ENCODE measurements at regions not wholly inside any gene's neighbourhood (a gene's known extent, or its start where the extent isn't known, plus 50 kb on each side); places are given as distances from the start of the nearest gene placed in this dataset.
"Not testable (repeated sequence)": the region's sequence is repeated elsewhere in the genome, so short reads cannot be mapped to it uniquely, and the experiment has no call there.

DNA sequence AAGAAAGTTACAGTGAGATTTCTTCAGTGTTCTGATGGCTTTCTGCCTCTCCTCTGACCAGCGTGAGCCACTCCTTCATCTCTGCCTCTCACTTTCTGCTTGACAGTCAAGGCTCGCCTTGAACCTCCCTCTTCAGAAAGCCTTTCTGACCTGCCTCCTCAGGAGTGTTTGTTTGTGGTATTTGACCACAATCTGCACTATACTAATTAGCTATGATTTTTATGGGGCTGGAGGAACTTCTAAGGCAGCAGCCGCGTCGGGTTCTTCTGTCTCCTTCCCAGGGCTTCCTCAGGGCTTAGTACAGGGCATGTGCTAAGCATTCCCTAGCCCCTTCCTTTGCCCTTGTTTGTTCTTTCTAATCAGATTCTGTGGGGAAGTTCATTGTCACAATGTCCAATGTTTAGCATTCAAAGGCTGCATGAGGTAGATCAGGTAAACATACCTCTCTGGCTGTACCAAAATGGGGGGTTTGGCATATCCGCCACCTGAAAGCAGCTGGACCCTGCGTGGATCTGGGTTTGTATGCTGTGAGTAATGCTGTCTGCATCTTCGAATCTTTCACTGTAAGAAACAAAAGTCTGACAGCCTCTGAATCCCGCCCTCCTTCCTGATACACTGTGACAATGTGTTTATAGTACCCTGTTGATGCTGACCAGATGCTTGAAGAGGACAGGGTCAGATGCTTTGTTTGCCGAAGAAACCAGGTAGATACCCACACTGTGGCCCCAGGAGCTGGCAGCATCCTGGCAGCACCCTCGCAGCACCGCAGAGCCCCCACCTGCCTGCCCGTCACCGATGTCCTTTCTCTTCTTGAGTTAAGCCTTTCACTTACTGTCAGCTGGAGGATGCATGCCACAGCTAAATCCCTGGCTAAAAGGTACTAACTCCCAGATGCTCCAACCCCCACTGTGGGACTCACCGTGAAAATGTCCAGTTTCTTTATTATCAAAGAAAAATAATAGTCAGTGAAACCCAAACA lies 260.8 kb upstream of the HDAC4 start:
- DNase-seq: no peak

DNA sequence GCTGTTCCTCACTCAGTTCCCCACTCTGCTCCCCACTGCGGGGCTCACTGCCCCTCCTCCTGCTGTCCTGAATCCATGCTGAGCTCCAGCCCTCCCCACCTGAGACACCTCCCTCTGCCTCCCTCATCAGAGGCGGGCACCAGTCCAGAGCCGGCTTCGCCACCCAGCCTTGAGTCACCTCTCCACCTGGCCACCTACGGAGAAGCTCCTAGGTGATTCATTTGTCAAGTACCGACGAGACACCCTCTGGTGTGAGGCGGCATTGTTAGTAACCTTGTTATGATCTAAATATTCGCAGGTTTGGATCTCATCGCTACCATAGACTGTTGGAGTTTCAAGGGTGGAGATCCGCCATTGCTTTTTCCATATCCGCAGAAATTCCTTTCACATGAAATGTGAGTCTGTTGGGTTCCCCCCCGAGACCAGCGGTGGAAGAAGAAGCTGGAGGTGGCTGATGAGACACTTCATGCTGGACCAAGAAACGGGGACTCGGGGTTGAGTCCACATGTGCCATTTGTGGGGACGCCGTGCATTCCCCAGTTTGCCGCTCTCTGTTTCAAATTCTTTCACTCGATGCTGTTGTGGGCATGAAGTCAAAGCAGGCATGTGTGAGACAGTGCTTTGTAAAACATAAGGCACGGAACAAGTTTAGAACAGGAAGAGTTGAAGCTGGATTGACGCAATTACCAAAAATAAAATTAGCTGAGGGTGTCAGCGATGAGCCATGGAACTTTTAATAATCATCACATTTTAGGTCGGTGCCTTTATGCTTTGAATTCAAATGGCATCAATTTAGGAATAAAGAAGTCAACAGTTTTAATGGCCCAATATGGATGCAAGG lies 259.8 kb upstream of the HDAC4 start:
- peak in 1 of 3 donors; percentile 21 for DNase-seq

DNA sequence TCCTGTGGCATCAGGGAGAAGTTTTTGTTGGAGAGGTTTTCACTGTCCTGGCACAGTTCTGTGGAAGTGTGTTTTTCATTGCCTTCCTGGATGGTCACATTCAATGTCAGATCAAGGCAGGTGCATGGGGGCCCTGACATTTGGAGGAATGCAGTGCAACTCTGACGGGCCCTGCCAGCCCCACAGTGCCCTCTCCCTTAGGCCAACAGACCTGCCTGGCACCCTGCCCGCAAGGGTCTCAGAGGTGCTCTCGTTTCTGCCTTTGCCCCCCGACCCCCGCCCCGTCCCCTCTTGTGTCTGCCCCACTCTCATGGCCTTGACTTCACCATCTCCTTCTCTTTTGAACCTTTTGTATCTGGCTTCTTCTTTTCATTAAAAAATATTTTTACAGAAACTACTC lies 257.2 kb upstream of the HDAC4 start:
- DNase-seq: no peak

DNA sequence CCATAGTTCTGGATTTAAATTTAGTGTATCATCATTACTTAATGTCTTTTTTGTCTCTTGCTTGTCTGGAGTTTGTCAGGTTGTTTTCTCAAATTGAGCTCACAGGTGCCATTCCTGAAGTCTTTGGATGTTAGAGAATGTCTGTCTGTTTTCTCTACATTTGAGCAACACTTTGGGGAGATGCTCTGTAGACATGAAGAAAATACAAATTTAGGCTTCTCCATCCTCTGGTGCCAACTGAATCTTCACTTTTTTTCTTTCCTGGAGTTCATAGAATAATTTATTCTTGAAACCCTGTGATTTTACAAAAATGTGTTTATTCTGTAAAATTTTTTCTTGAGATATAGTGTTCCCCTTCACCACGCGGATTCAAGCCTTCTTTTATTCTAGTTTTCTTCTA lies 256.4 kb upstream of the HDAC4 start:
- no peak for DNase-seq

DNA sequence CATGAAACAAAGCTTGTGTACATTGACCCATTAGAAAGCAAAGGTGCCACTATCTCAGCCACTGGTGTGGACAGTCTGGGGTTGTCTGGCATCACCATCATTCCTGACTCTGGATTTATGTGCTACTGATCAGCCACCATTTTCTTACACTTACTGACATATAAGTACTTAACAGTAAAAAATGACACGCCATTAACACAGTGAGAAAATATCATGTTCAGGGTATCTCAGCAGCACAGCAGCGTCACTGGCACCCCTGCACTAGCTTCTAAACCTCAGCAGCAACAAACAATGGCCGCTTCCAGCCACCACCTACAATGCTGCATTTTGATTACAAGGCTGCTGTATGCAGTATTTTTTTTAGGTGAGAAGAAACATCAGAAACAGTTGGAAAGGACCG lies 253.4 kb upstream of the HDAC4 start:
- DNase-seq: no peak

DNA sequence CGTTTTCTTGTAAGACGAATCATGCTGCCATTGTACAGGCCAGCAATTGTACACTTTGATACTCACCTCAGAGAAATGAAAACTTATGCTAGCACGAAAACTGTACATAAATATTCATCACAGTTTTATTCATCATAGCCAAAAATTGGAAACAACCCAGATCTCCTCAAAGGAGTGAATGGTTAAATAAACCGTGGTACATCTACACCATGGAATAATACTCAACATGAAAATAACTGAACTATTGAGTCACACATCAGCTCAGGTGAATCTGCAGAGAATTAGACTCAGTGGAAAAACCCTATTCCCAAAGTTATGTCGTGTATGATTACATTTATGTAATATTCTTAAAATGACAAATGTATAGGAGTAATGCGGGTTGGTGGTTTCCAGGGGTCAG lies 251.0 kb upstream of the HDAC4 start:
- DNase-seq: no peak

DNA sequence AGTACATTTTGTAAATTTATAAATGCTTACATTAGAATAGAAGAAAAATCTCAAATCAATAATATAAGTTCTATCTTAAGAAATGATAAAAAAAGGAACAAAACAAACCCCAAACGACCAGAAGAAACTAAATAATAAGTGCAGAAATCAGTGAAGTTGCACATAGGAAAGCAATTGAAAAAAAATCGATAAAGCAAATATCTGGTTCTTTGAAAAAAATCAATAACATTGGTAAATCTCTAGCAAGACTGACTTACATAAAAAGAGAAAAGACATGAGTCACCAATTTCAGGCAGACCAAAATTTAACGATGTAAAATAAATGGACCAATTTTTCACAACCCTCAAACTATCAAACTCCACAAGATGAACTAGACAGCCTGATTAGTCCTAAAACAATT lies 249.9 kb upstream of the HDAC4 start:
- no peak for DNase-seq

DNA sequence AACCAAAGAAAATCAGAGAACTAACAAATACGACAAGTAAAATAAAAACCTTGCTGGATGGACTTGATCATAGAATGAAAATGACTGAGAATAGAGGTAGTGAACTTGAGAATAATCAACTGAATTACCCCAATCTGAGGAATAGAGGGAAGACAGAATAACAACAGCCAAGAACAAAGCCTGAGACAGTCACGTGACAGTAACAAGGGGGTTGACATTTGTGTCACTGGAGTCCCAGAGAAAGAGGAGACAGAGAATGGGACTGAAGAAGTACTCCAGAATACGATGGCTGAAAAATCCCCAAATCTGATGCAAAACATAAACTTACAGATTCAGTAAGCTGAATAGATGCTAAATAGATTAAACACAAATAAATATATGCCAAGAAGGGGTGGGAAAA lies 248.5 kb upstream of the HDAC4 start:
- no peak for DNase-seq

DNA sequence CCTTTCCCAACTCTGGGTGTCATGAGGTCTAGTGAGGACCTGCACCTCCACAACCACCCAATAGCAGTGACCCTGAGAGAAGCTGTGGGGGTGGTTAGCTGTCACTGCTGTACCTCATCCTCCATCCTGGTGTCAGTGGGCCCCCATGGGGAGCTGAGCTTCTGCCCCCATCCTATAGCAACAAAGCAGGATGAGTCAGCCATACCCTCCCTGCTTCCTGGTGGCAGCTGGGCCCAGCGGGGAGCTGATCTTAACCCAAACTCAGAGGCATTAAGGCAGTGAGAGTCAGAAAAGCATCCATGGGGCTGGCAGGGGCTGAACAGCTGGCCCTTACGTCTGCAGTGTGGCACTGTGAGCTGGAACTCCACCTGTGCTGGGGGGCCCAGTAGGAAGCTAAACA lies 247.8 kb upstream of the HDAC4 start:
- DNase-seq: no peak

DNA sequence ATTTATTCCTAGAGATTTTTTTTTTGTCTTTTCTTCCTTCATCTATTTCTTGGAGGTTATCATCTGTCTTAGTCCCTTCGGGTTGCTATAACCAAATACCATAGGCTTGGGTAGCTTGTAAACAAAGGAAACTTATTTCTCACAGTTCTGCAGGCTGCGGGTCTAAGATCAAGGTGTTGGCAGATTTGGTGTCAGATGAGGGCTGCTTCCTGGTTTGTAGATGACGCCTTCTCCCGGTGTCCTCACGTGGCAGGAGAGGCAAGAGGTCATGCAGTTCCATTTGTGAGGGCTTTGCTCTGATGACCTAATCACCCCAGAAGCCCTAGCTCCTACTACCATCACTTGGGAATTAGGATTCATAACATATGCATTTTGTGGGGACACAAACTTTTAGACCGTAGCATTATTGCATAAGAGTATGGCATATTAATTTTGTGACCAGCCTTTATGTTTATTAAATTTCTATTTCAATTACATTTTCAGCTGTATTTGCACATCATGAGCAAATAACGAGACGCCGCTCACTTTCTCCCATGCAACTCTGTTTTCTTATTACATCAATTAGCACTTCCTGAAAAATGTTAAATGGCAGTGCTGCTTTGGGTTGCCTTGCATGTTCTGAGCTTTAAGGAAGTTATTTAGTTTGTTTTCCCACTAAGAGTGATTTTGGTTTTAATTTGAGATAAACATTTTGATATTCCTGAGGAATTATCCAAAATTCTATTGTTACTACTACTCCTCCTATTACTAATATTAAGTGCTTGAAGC lies 246.4 kb upstream of the HDAC4 start:
- DNase-seq: no peak

DNA sequence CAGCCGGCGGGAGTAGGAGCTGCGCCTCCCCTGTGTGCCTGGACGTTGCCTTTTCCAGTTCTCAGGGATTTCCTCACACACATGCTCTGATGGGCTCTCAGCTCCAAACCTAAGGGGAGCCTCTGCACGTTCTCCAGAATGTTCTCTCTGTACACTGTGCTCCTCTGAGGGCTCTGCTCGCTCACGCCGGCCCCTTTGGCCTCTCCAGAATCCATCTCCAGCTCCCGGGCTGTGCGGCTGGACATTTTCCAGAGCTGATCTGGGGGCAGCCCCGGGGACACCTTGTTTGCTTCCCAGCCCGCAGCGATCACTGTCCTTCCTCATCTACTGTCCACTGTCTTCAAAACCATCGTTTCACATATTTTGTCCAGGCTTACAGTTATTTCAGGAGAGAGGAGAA lies 245.4 kb upstream of the HDAC4 start:
- no peak for DNase-seq

DNA sequence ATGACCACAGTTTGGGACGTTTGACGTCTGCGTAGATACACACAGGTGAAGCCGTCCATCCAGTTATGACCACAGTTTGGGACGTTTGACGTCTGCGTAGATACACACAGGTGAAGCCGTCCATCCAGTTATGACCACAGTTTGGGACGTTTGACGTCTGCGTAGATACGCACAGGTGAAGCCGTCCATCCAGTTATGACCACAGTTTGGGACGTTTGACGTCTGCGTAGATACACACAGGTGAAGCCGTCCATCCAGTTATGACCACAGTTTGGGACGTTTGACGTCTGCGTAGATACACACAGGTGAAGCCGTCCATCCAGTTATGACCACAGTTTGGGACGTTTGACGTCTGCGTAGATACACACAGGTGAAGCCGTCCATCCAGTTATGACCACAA lies 243.8 kb upstream of the HDAC4 start:
- not testable (repeated sequence) for DNase-seq

DNA sequence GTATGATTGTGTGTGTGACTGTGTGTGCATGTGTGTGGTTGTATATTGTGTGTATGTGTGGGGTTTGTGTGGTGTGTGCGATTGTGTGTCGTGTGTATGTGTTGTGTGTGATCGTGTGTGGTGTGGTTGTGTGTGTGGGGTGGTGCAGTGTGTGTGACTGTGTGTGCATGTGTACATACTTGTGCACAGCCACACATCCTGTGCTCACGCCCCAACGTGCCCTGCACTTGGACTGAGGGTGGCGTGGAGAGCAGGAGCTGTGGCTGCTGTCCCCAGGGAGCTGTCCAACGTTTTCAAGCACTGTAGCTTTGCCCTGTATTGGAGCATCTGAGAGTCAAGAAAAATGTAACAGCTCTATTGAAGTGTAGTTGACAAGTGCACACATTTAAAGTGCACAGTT lies 243.2 kb upstream of the HDAC4 start:
- peak in 1 of 3 donors; percentile 35 for DNase-seq

DNA sequence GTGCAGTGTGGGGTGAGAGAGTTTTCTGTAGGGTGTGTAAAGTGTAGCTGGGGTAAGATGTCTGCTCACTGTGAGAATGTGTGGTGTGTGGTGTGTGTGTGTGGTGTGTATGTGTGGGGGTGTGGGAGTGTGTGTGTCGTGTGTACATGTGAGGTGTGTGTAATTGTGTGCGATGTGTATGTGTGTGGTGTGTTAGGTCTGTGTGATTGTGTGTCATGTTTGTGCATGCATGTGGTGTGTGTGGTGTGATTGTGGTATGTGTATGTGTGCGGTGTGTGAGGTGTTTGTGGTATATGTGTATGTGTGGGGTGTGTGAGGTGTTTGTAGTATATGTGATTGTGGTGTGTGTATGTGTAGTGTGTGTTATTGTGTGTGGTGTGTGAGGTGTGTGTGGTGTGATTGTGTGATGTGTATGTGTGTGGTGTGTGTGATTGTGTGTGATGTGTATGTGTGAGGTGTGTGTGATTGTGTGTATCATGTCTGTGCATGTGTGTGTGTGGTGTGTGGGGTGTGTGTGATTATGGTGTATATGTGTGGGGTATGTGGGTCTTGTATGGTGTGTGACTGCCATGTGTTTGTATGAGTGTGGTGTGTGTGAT lies 241.7 kb upstream of the HDAC4 start:
- no peak for DNase-seq

DNA sequence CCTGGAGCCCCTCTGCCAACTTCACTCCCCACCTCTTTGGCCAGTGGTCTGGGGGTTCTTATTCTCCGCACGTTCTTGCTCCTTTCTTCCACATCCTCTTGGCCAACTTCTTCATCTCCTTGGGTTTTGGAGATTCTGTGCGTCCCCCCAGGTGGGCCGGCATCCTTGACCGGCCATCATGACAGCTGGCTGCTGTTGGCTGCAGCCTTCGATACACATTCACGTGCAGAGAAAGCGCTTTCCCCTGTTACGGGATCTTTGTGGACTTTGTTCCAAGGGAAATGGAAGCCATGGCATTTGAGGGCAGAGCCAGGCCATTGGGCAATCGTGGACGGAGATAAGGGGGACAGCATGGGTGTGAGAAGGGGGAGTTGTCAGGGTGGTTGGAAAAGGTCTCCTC lies 241.1 kb upstream of the HDAC4 start:
- not testable (repeated sequence) for DNase-seq

DNA sequence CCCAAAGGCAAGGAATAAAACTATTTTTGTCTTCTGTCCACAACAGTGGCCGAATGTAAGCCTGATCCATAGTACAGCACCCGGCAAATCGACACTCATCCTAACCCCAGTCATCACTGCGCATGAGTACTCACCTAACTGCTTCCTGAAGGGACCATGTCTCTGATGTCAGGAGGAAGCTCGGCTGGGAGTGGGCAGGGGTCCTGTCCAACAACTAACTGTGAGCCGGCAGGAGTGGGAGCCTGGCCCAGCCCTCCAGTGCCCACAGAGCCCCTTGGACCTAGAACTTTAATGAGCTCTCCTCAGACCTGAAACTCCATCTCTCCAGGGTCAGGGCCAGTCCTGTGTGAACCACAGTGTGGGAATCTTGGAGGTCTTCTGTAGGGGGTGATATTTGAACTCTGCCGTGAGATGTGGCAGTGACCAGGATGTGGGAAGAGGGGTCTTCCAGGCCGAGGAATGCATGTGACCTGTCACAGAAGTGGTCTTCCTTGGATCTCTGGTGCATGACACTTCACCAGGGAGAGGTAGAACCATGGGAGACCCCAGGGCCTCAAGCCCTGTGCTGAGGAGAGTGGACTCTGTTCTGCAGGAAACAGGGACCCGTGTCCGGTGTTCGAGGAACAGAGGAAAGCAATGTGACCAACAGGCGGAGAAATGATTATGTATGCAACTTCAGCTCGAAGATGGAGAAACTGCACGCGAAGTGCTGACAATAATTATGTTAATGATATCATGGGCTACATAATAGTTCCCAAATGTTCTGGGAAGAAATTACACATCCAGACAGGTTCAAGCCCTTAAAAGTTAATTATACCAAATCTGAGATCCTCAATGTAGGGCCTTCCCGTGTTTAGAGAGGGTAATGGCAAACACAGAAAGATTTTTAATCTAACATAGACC lies 240.1 kb upstream of the HDAC4 start:
- no peak for DNase-seq

DNA sequence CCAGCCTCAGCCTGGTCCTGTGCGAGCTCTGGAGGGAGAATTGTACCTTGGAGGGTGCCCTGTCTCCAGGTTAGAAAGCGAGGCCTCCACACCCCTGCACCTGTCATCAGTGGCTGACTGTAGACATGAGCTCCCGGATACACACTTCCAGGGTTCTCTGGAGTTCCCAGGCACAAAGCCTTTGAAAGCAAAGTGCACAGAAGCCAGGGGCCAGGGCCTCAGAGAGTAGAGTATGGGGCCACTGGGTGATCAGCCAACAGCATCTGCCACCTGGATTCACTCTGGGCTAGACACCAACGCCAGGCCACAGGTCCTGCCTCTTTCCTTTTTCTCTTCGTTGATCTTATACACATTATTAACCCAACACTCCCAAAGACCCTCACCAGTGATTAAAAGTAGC lies 239.4 kb upstream of the HDAC4 start:
- no peak for DNase-seq

DNA sequence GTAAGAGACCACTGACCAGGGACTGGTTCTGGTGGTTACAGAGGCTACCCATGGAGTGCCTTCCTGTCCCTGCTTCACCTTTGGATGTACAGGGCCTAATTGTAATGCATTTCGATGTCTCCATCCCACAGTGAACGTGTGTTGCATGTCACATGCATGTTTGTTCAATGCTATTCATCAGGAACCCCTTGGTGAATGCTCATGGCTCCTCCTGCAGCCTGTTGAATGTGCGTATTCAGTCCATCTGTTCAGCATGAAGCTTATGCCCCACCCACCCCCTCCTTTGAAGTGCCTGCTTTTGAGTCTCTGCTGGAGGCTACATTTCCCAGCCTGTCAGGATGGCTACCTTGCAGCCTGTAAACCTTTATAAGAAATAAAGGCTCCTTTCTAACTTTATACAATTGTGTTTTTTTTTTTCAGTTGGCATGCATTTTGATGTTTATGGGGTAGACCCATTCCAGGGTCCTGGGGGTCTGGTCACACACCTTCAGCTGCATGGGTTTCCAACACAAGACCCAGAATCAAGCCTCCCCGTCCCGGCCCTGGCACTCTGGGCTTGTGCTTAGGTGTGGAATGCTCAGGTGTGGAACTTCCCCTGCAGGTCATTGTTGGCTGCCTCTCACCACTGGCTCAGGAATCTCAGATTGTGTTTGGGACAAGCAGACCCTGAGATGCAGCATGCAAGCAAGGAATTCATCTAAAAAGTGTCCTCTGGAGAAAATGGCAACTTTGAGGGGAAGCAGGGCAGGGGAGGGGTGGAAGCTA lies 238.8 kb upstream of the HDAC4 start:
- DNase-seq: no peak

DNA sequence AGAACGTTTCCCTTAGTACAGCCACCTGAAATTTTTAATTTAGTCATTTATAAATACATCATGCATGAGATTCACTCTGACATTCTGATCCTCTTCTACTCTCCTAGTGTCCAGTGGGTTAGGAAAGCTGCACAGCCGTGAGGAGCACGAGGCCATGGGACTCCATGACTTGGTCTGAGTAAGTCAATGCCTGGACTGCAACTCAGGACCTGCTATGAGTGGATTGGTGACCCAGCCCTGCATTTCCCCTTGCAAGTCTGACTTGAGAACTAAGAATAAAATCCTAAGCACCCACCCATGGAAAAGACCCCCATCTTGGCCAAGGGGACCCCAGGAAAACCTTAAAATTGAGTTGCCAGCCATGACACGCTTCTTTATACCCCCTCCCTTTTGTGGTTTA lies 237.6 kb upstream of the HDAC4 start:
- no peak for DNase-seq

DNA sequence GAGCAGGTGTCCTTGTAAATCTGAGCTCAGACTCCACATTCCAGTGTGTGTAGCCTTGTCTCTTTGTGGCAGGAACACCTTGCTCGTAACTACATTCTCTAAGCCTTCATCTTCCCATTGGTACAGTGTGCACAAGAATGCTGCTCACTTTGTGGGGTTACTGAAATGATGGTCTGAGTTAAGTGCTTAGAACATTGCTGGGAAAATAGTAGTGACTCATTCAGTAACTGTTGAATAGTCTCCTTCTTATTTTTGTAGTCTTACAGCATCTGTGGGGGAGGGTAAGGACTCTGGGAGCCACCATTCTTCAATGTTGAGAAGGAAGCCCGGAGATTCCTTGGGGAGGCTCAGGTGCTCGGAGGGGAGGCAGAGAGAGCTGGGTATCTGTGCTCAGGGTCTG lies 236.0 kb upstream of the HDAC4 start:
- DNase-seq: no peak

All from muscle of back (tissue), 3 donors.